ENCODE measurements at regions not wholly inside any gene's neighbourhood (a gene's known extent, or its start where the extent isn't known, plus 50 kb on each side); places are given as distances from the start of the nearest gene placed in this dataset.
"Not testable (repeated sequence)": the region's sequence is repeated elsewhere in the genome, so short reads cannot be mapped to it uniquely, and the experiment has no call there.

- Histone ChIP-seq H3K27me3 (ENCODE audit: low read depth) (no peaks in the 10 kb centered on the region), H3K4me1 (no peaks in the 10 kb centered on the region), H3K36me3 (replicated peaks) (no peaks in the 10 kb centered on the region), H3K9me3 (no peaks in the 10 kb centered on the region), H3K4me3 (no peak overlapping the region)
- in situ Hi-C loops (cut with MboI; ENCODE audit: low sequenced_read_pairs) = no loop called here
- no peak for DNase-seq (ENCODE audit: low spot score in 2 of 2)
Measured at GRCh38 chr5:152185547-152186245, 219.4 kb downstream of the NMUR2 start.

GRCh38 chr5:152184266-152184665, 220.8 kb downstream of the NMUR2 start:
- Histone ChIP-seq H3K27me3 (ENCODE audit: low read depth) (no peaks in the 10 kb centered on the region), H3K9me3 (no peaks in the 10 kb centered on the region), H3K36me3 (replicated peaks) (no peaks in the 10 kb centered on the region), H3K4me3 (no peak overlapping the region), H3K4me1 (no peaks in the 10 kb centered on the region)
- in situ Hi-C loops (cut with MboI; ENCODE audit: low sequenced_read_pairs) = no loop called here
- DNase-seq (ENCODE audit: low spot score in 2 of 2) = no peak

DNA sequence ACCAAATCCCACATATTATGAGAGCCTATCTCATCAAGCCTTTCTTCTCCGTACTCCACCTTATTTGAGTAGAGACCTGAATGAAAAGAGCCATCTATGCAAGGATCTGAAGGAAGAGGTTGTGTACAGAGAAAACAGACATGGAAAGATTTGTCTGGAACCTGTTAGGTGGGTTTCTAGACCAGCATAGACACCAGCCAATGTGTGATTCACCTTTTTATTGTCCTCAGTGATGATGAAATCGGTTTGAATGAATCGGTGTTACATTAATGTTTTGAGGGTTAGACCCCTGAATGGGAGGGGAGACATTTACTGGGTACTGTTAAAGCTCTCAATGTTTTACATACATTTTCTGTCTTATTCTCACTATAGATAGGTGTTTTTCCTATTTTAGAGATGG, 223.6 kb downstream of the NMUR2 start:
- H3K4me3 ChIP-seq = no peak overlapping the region
- no peaks in the 10 kb centered on the region for H3K27me3 ChIP-seq (ENCODE audit: low read depth)
- in situ Hi-C loops (cut with MboI; ENCODE audit: low sequenced_read_pairs) = no loop called here
- DNase-seq (ENCODE audit: low spot score in 2 of 2) = no peak
- no peaks in the 10 kb centered on the region for H3K4me1 ChIP-seq
- no peaks in the 10 kb centered on the region for H3K9me3 ChIP-seq
- H3K36me3 ChIP-seq (replicated peaks) = no peaks in the 10 kb centered on the region

DNA sequence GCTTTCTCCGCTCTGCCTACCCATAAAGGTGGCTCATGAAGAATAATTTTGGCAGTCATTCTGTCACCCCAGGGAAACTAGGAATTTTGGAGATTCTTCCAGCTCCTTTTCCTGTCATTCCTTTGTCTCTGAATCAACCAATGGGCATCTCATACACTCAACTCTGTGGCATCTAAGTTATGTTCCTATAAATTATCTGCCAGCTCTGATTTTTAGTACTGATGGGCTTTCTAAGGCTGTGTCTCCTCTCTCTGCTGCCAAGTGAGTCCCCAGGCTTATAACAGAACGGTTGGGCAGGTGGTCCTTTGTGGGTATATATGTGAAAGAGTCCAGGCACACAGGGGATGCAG, 226.8 kb downstream of the NMUR2 start:
- no peaks in the 10 kb centered on the region for H3K9me3 ChIP-seq
- in situ Hi-C loops (cut with MboI; ENCODE audit: low sequenced_read_pairs) = no loop called here
- H3K4me1 ChIP-seq = no peaks in the 10 kb centered on the region
- DNase-seq (ENCODE audit: low spot score in 2 of 2) = no peak
- no peak overlapping the region for H3K4me3 ChIP-seq
- H3K27me3 ChIP-seq (ENCODE audit: low read depth) = no peaks in the 10 kb centered on the region
- no peaks in the 10 kb centered on the region for H3K36me3 ChIP-seq (replicated peaks)

DNA sequence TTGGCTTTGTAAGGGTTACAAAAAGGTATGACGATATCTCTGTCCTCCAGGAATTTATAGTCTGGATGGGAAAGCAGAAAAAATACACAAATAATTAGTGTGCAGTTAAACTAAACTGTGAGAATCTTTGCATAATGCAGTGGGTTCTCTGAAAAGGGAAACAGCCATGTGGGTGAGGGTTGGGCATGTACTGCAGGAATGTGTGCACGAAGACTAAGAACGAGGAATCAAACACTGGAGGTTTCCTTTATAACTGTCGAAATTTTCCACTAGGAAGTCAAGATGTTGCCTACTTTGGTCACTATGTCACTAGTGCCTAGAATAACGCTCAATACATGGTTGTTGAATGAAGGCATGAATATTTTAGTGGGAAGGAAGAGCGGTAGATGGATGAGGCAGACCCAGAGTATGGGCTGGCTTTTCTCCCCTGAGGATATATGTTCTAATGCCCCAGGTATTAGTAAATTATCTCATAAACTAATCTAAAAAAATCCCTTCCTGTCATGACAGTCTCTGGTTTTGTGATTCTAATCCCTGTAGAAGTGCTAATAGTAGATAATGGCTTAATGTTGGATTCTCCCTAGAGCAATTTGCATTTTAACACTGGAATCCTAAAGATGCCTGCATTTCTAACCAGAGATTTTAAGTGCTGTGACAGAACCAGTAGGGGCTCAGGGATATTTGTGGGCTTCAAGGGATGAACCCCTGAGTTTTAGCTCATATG, 227.3 kb downstream of the NMUR2 start:
- H3K36me3 ChIP-seq (replicated peaks) = no peaks in the 10 kb centered on the region
- H3K9me3 ChIP-seq = no peaks in the 10 kb centered on the region
- no peaks in the 10 kb centered on the region for H3K4me1 ChIP-seq
- no peak overlapping the region for H3K4me3 ChIP-seq
- in situ Hi-C loops (cut with MboI; ENCODE audit: low sequenced_read_pairs) = no loop called here
- no peaks in the 10 kb centered on the region for H3K27me3 ChIP-seq (ENCODE audit: low read depth)
- DNase-seq (ENCODE audit: low spot score in 2 of 2) = no peak

GRCh38 chr5:152171888-152172287, 233.2 kb downstream of the NMUR2 start:
- in situ Hi-C loops (cut with MboI; ENCODE audit: low sequenced_read_pairs) = no loop called here
- Histone ChIP-seq H3K36me3 (replicated peaks) (no peaks in the 10 kb centered on the region), H3K9me3 (no peaks in the 10 kb centered on the region), H3K27me3 (ENCODE audit: low read depth) (no peaks in the 10 kb centered on the region), H3K4me3 (no peak overlapping the region), H3K4me1 (no peaks in the 10 kb centered on the region)
- no peak for DNase-seq (ENCODE audit: low spot score in 2 of 2)

GRCh38 chr5:152170350-152170749, 234.7 kb downstream of the NMUR2 start:
- DNase-seq (ENCODE audit: low spot score in 2 of 2) = no peak
- H3K4me3 ChIP-seq = no peak overlapping the region
- H3K4me1 ChIP-seq = no peaks in the 10 kb centered on the region
- H3K9me3 ChIP-seq = no peaks in the 10 kb centered on the region
- in situ Hi-C loops (cut with MboI; ENCODE audit: low sequenced_read_pairs) = no loop called here
- no peaks in the 10 kb centered on the region for H3K27me3 ChIP-seq (ENCODE audit: low read depth)
- H3K36me3 ChIP-seq (replicated peaks) = no peaks in the 10 kb centered on the region

GRCh38 chr5:152164860-152165259, 240.2 kb upstream of the GLRA1 start:
- H3K27me3 ChIP-seq (ENCODE audit: low read depth) = no peaks in the 10 kb centered on the region

DNA sequence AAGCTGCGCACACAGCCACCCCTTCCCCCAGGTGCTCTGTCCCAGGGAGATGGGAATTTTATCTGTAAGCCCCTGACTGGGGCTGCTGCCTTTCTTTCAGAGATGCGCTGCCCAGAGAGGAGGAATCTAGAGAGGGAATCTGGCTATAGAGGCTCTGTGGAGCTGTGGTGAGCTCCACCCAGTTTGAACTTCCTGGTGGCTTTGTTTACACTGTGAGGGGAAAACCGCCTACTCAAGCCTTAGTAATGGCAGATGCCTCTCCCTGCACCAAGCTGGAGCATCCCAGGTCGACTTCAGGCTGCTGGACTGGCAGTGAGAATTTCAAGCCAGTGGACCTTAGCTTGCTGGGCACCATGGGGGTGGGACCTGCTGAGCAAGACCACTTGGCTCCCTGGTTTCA, 235.2 kb upstream of the GLRA1 start:
- H3K27me3 ChIP-seq (ENCODE audit: low read depth); H3K9me3 ChIP-seq; H3K4me3 ChIP-seq; H3K36me3 ChIP-seq (replicated peaks); in situ Hi-C loops (cut with MboI; ENCODE audit: low sequenced_read_pairs); DNase-seq (ENCODE audit: low spot score in 2 of 2); H3K4me1 ChIP-seq: not testable (repeated sequence)

More at GRCh38 chr5:152164860-152165259, 240.2 kb upstream of the GLRA1 start:
- Histone ChIP-seq H3K36me3 (replicated peaks) (no peaks in the 10 kb centered on the region), H3K4me1 (no peaks in the 10 kb centered on the region), H3K9me3 (no peaks in the 10 kb centered on the region), H3K4me3 (no peak overlapping the region)
- in situ Hi-C loops (cut with MboI; ENCODE audit: low sequenced_read_pairs) = no loop called here
- no peak for DNase-seq (ENCODE audit: low spot score in 2 of 2)

- H3K36me3 ChIP-seq (replicated peaks); H3K27me3 ChIP-seq (ENCODE audit: low read depth); H3K4me1 ChIP-seq; H3K4me3 ChIP-seq; H3K9me3 ChIP-seq; DNase-seq (ENCODE audit: low spot score in 2 of 2); in situ Hi-C loops (cut with MboI; ENCODE audit: low sequenced_read_pairs): not testable (repeated sequence)
Measured at GRCh38 chr5:152154452-152154851, 229.8 kb upstream of the GLRA1 start.

DNA sequence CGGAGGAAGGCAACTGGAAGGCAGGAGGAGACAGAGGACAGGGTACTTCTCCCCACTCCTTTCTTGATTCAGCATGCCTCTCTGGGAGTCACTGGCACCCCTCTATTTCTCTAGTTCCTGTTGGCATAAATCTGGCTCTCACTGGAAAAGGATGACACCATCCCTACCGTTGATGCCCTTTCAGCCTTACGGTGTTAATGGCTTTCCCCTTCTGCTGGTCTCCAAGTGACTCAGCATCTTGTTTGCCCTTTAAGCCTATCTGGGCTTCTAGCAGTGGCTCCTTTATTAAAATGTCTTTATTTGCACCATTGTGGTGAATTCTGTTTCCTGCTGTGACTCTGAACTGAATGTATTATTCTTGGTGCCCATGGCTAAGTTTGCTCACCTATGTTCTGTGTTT, 227.3 kb upstream of the GLRA1 start:
- Histone ChIP-seq H3K4me3 (no peak overlapping the region), H3K4me1 (no peaks in the 10 kb centered on the region), H3K36me3 (replicated peaks) (no peaks in the 10 kb centered on the region), H3K9me3 (no peaks in the 10 kb centered on the region), H3K27me3 (ENCODE audit: low read depth) (no peaks in the 10 kb centered on the region)
- DNase-seq (ENCODE audit: low spot score in 2 of 2) = no peak
- in situ Hi-C loops (cut with MboI; ENCODE audit: low sequenced_read_pairs) = no loop called here

GRCh38 chr5:152151113-152151512, 226.5 kb upstream of the GLRA1 start:
- Histone ChIP-seq H3K9me3 (no peaks in the 10 kb centered on the region), H3K36me3 (replicated peaks) (no peaks in the 10 kb centered on the region), H3K27me3 (ENCODE audit: low read depth) (no peaks in the 10 kb centered on the region), H3K4me1 (no peaks in the 10 kb centered on the region), H3K4me3 (no peak overlapping the region)
- no peak for DNase-seq (ENCODE audit: low spot score in 2 of 2)
- in situ Hi-C loops (cut with MboI; ENCODE audit: low sequenced_read_pairs) = no loop called here

- Histone ChIP-seq H3K4me3 (no peak overlapping the region), H3K9me3 (no peaks in the 10 kb centered on the region), H3K27me3 (ENCODE audit: low read depth) (no peaks in the 10 kb centered on the region), H3K4me1 (no peaks in the 10 kb centered on the region), H3K36me3 (replicated peaks) (no peaks in the 10 kb centered on the region)
- DNase-seq (ENCODE audit: low spot score in 2 of 2) = no peak
- in situ Hi-C loops (cut with MboI; ENCODE audit: low sequenced_read_pairs) = loop anchor here (10.0 kb wide), 1 partner anchor 322 kb away; no protein-coding TSS in a partner anchor
Measured at GRCh38 chr5:152147286-152147685, 222.6 kb upstream of the GLRA1 start.

DNA sequence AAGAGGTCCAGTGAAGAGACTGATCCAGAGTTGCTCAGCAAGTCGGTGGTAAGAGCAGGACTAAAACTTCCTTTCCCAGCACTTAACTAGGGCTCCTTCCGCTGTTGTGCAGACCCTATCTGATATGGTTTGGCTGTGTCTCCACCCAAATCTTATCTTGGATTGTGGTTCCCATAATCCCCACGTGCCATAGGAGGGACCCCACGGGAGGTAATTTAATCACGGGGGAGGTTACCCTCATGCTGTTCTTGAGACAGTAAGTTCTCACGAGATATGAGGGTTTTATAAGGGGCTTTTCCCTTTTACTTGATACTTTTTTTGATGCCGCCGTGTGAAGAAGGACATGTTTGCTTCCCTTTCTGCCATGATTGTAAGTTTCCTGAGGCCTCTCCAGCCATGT, 221.9 kb upstream of the GLRA1 start:
- Histone ChIP-seq H3K4me1 (no peaks in the 10 kb centered on the region), H3K36me3 (replicated peaks) (no peaks in the 10 kb centered on the region), H3K27me3 (ENCODE audit: low read depth) (no peaks in the 10 kb centered on the region), H3K9me3 (no peaks in the 10 kb centered on the region), H3K4me3 (no peak overlapping the region)
- in situ Hi-C loops (cut with MboI; ENCODE audit: low sequenced_read_pairs) = loop anchor here (10.0 kb wide), 1 partner anchor 322 kb away; no protein-coding TSS in a partner anchor
- DNase-seq (ENCODE audit: low spot score in 2 of 2) = no peak

Measured in HAP-1 (cell line).